ENCODE measurements at regions not wholly inside any gene's neighbourhood (a gene's known extent, or its start where the extent isn't known, plus 50 kb on each side); places are given as distances from the start of the nearest gene placed in this dataset.

DNA sequence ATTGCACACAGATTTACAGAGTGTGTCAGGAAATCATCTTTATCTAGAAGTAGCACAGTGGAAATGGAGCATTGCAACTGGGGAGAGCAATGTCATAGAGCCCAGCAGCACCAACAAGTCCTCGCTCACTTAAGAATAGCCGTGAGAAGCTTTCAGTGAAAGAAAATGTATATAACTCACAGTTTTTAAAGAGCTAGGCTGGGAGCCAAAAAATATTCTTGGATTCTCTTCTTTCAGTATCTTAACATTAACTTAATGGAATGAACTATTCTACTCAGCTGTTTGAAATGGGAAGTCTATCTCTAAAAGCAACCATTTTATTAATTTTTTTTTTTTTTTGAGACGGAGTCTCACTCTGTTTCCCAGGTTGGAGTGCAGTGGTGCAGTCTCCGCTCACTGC lies 329.6 kb downstream of the COG6 start:
- no peak for TF ChIP-seq ZNF274 (IDR thresholded peaks at IDR 0.05; ENCODE audit: low read depth, low read length)
- no peak for TF ChIP-seq YY1 (IDR thresholded peaks at IDR 0.05; ENCODE audit: insufficient read depth, insufficient read length)
